ENCODE measurements at regions not wholly inside any gene's neighbourhood (a gene's known extent, or its start where the extent isn't known, plus 50 kb on each side); places are given as distances from the start of the nearest gene placed in this dataset.

DNA sequence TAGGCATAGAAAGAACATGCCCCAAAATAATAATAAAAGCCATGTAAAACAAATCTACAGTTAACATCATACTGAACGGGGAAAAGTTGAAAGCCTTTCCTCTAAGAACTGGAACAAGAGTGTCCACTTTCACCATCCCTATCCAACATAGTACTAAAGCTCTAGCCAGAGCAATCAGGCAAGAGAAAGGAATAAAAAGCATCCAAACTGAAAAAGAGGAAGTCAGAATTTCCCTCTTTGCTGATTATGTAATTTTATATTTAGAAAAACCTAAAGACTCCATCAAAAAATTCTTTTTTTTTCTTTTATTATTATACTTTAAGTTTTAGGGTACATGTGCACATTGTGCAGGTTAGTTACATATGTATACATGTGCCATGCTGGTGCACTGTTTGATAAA is 661.6 kb upstream of the CBLB start:
- TF ChIP-seq, protein P1, sequence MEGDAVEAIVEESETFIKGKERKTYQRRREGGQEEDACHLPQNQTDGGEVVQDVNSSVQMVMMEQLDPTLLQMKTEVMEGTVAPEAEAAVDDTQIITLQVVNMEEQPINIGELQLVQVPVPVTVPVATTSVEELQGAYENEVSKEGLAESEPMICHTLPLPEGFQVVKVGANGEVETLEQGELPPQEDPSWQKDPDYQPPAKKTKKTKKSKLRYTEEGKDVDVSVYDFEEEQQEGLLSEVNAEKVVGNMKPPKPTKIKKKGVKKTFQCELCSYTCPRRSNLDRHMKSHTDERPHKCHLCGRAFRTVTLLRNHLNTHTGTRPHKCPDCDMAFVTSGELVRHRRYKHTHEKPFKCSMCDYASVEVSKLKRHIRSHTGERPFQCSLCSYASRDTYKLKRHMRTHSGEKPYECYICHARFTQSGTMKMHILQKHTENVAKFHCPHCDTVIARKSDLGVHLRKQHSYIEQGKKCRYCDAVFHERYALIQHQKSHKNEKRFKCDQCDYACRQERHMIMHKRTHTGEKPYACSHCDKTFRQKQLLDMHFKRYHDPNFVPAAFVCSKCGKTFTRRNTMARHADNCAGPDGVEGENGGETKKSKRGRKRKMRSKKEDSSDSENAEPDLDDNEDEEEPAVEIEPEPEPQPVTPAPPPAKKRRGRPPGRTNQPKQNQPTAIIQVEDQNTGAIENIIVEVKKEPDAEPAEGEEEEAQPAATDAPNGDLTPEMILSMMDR (IDR thresholded peaks at IDR 0.05; ENCODE audit: poor library complexity), result no peak
- TF ChIP-seq EZH2 (IDR thresholded peaks at IDR 0.05; ENCODE audit: borderline replicate concordance) (no peak), EZH2phosphoT487 (IDR thresholded peaks at IDR 0.05; ENCODE audit: low read depth, severe bottlenecking, unreplicated experiment) (no peak)
